Vagina (tissue), 2 donors: ENCODE measurements at regions not wholly inside any gene's neighbourhood (a gene's known extent, or its start where the extent isn't known, plus 50 kb on each side); places are given as distances from the start of the nearest gene placed in this dataset.

Experiments
- DNase-seq, 2 donors: peaks; one replicate each; pipeline ENCODE4 v3.0.0-alpha.2; 2017; ENCODE audit errors: extremely low spot score in 2 of 2
- H3K27ac ChIP-seq: fragments of 200-600 bp; sonication (generic); one replicate; pipeline ENCODE4 v1.5.1; 2019
- H3K27me3 ChIP-seq: fragments of 200-600 bp; sonication (generic); one replicate; pipeline ENCODE4 v1.5.1; 2019
- H3K36me3 ChIP-seq, 2 donors: fragments of 200-600 bp; sonication (generic); one replicate each; pipeline ENCODE4 v1.5.1; 2017 to 2019
- H3K4me1 ChIP-seq: fragments of 200-600 bp; sonication (generic); one replicate; pipeline ENCODE4 v1.5.1; 2019
- H3K4me3 ChIP-seq, 2 donors: fragments of 200-600 bp; sonication (generic); 1 replicate in 1 of 2; 2 replicates in 1 of 2; pipeline ENCODE4 v1.5.1; 2016 to 2019
- H3K9me3 ChIP-seq: fragments of 200-600 bp; sonication (generic); one replicate; pipeline ENCODE4 v1.5.1; 2019
- CTCF ChIP-seq, 3 experiments: fragments of 450-650 bp in 2 of 3; fragments of 200-600 bp in 1 of 3; sonication (generic) in 1 of 3; IDR thresholded peaks; one replicate each; pipeline ENCODE4 v1.5.1; 2017 to 2019; ENCODE audit warnings: antibody characterized with exemption in 3 of 3, mild to moderate bottlenecking in 2 of 3, moderate library complexity in 2 of 3
- POLR2A ChIP-seq, 2 donors: fragments of 450-650 bp; IDR thresholded peaks; one replicate each; pipeline ENCODE4 v1.6.1; 2017; ENCODE audit warnings: antibody characterized with exemption in 2 of 2, mild to moderate bottlenecking in 2 of 2, moderate library complexity in 2 of 2
- POLR2AphosphoS5 ChIP-seq, 2 donors: sonication (generic); formaldehyde crosslinking; IDR thresholded peaks; one replicate each; pipeline ENCODE4 v1.9.0; 2017; ENCODE audit warnings: antibody characterized with exemption in 2 of 2, mild to moderate bottlenecking in 2 of 2, low read depth in 1 of 2; ENCODE audit not compliant: insufficient read depth in 1 of 2
- intact Hi-C: fragments of 100-400 bp; cut with DNase I; formaldehyde crosslinking; loops from one replicate; pipeline ENCODE4 v1.15.1; 2023

GRCh38 chr19:33872445-33873320 is 76.0 kb downstream of the KCTD15 start:
- peaks cover 19% of the 10 kb centered on the region for H3K4me1 ChIP-seq

GRCh38 chr19:33875071-33875470 is 78.4 kb downstream of the KCTD15 start:
- Histone ChIP-seq H3K27ac (no peak overlapping the region), H3K9me3 (no peaks in the 10 kb centered on the region), H3K4me3 (no peak overlapping the region), H3K4me1 (no peaks in the 10 kb centered on the region), H3K27me3 (no peaks in the 10 kb centered on the region), H3K36me3 (no peaks in the 10 kb centered on the region)
- TF ChIP-seq POLR2A (IDR thresholded peaks at IDR 0.05) (no peak), CTCF (IDR thresholded peaks at IDR 0.05) (no peak), POLR2AphosphoS5 (IDR thresholded peaks at IDR 0.05; ENCODE audit: insufficient read depth in 1 of 2, low read depth in 1 of 2) (no peak)
- no peak for DNase-seq
- intact Hi-C loops, result no loop called here

More at GRCh38 chr19:33872445-33873320, 76.0 kb downstream of the KCTD15 start:
- H3K36me3 ChIP-seq, result no peaks in the 10 kb centered on the region
- no peak overlapping the region for H3K4me3 ChIP-seq
- TF ChIP-seq POLR2A (IDR thresholded peaks at IDR 0.05), result no peak
- TF ChIP-seq POLR2AphosphoS5 (IDR thresholded peaks at IDR 0.05; ENCODE audit: insufficient read depth in 1 of 2, low read depth in 1 of 2), result no peak
- TF ChIP-seq CTCF (IDR thresholded peaks at IDR 0.05), result no peak
- DNase-seq, result no peak
- no peaks in the 10 kb centered on the region for H3K27me3 ChIP-seq
- no peaks in the 10 kb centered on the region for H3K9me3 ChIP-seq
- H3K27ac ChIP-seq, result no peak overlapping the region
- intact Hi-C loops, result no loop called here

GRCh38 chr19:33876192-33876591 is 79.5 kb downstream of the KCTD15 start:
- TF ChIP-seq CTCF (IDR thresholded peaks at IDR 0.05) (no peak), POLR2AphosphoS5 (IDR thresholded peaks at IDR 0.05; ENCODE audit: insufficient read depth in 1 of 2, low read depth in 1 of 2) (no peak), POLR2A (IDR thresholded peaks at IDR 0.05) (no peak)
- no peak for DNase-seq
- intact Hi-C loops, result no loop called here
- no peaks in the 10 kb centered on the region for H3K36me3 ChIP-seq
- H3K9me3 ChIP-seq, result no peaks in the 10 kb centered on the region
- no peaks in the 10 kb centered on the region for H3K27me3 ChIP-seq
- H3K4me1 ChIP-seq, result no peaks in the 10 kb centered on the region
- H3K27ac ChIP-seq, result no peak overlapping the region
- H3K4me3 ChIP-seq, result no peak overlapping the region

GRCh38 chr19:33878030-33878544 is 81.4 kb downstream of the KCTD15 start:
- no peak for DNase-seq
- Histone ChIP-seq H3K4me3 (no peak overlapping the region), H3K4me1 (no peaks in the 10 kb centered on the region), H3K9me3 (no peaks in the 10 kb centered on the region), H3K27me3 (no peaks in the 10 kb centered on the region), H3K36me3 (no peaks in the 10 kb centered on the region), H3K27ac (no peak overlapping the region)
- TF ChIP-seq CTCF (IDR thresholded peaks at IDR 0.05), result no peak
- no peak for TF ChIP-seq POLR2A (IDR thresholded peaks at IDR 0.05)
- no peak for TF ChIP-seq POLR2AphosphoS5 (IDR thresholded peaks at IDR 0.05; ENCODE audit: insufficient read depth in 1 of 2, low read depth in 1 of 2)
- intact Hi-C loops, result no loop called here
